ENCODE measurements at regions not wholly inside any gene's neighbourhood (a gene's known extent, or its start where the extent isn't known, plus 50 kb on each side); places are given as distances from the start of the nearest gene placed in this dataset.

GRCh38 chr6:119447921-119448320, 98.4 kb upstream of the MAN1A1 start:
- TF ChIP-seq, protein P1, sequence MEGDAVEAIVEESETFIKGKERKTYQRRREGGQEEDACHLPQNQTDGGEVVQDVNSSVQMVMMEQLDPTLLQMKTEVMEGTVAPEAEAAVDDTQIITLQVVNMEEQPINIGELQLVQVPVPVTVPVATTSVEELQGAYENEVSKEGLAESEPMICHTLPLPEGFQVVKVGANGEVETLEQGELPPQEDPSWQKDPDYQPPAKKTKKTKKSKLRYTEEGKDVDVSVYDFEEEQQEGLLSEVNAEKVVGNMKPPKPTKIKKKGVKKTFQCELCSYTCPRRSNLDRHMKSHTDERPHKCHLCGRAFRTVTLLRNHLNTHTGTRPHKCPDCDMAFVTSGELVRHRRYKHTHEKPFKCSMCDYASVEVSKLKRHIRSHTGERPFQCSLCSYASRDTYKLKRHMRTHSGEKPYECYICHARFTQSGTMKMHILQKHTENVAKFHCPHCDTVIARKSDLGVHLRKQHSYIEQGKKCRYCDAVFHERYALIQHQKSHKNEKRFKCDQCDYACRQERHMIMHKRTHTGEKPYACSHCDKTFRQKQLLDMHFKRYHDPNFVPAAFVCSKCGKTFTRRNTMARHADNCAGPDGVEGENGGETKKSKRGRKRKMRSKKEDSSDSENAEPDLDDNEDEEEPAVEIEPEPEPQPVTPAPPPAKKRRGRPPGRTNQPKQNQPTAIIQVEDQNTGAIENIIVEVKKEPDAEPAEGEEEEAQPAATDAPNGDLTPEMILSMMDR (conservative IDR thresholded peaks at IDR 0.05): no peak
- H2AFZ ChIP-seq (ENCODE audit: low read length): no peak overlapping the region
- Mint-ChIP-seq H3K4me3 (no peak overlapping the region), H3K4me1 (peaks cover 10% of the 10 kb centered on the region in 2 experiments), H3K27ac (no peak overlapping the region), H3K27me3 (ENCODE audit: low read depth) (no peaks in the 10 kb centered on the region), H3K36me3 (ENCODE audit: insufficient read depth in 1 of 3, low read depth in 3 of 3) (no peaks in the 10 kb centered on the region; a peak in 2 of 7 replicates), H3K9me3 (peaks cover 0 to under 1% of the 10 kb centered on the region in 2 experiments; a peak in 2 of 5 replicates)
- no peak overlapping the region for H4K5ac ChIP-seq (ENCODE audit: insufficient read length, low read depth, low read length)
- H2BK5ac ChIP-seq (ENCODE audit: insufficient read length, low read length): no peak overlapping the region
- no peak overlapping the region for H2BK12ac ChIP-seq (ENCODE audit: insufficient read length, low read depth, low read length)
- no peak overlapping the region for H4K91ac ChIP-seq (ENCODE audit: insufficient read length, low read depth, low read length)
- H3K9me3 ChIP-seq (ENCODE audit: control insufficient read depth, low read depth, low read length): no peaks in the 10 kb centered on the region
- H2AK5ac ChIP-seq (ENCODE audit: insufficient read length, low read length): no peak overlapping the region
- no peak overlapping the region for H3K27ac ChIP-seq (ENCODE audit: insufficient read length, low read depth, low read length)
- no peak overlapping the region for H3T11ph ChIP-seq (ENCODE audit: low read length)
- H3K23me2 ChIP-seq (ENCODE audit: insufficient read length, low read depth, low read length, poor library complexity, severe bottlenecking): no peaks in the 10 kb centered on the region
- H3K79me2 ChIP-seq (ENCODE audit: insufficient read depth, low read length): no peaks in the 10 kb centered on the region
- H4K20me1 ChIP-seq (ENCODE audit: control insufficient read depth, insufficient read depth, insufficient read length): no peaks in the 10 kb centered on the region
- H3K79me1 ChIP-seq (ENCODE audit: insufficient read depth, low read depth, low read length, poor library complexity, severe bottlenecking): no peaks in the 10 kb centered on the region
- no peak overlapping the region for H2BK20ac ChIP-seq (ENCODE audit: low read depth, low read length, poor library complexity, severe bottlenecking)
- no peak overlapping the region for H2BK15ac ChIP-seq (ENCODE audit: low read depth, low read length)
- no peak for DNase-seq
- H3K9ac ChIP-seq (ENCODE audit: extremely low read depth, insufficient read length, low read length): no peak overlapping the region
- no peaks in the 10 kb centered on the region for H3K27me3 ChIP-seq (ENCODE audit: insufficient read depth, low read length)
- no peak overlapping the region for H2BK120ac ChIP-seq (ENCODE audit: low read depth, low read length, poor library complexity, severe bottlenecking)
- H3K23ac ChIP-seq (ENCODE audit: insufficient read length, low read depth, low read length): no peak overlapping the region
- H3K56ac ChIP-seq (ENCODE audit: insufficient read length, low read depth, low read length): no peak overlapping the region
- peaks cover 3% of the 10 kb centered on the region; the same call in 1 of the 2 replicates for H3K4me1 ChIP-seq (ENCODE audit: insufficient read depth, low read length)
- H3K18ac ChIP-seq (ENCODE audit: insufficient read length, low read depth, low read length): no peak overlapping the region
- H3K4ac ChIP-seq (ENCODE audit: low read depth, low read length): no peak overlapping the region
- H3K4me2 ChIP-seq (ENCODE audit: insufficient read depth, insufficient read length, low read length): no peak overlapping the region
- H3K14ac ChIP-seq (ENCODE audit: insufficient read depth, low read length): no peak overlapping the region
- no CpG with 5 or more reads among the region's 3 CpGs for WGBS (ENCODE audit: extremely low coverage, insufficient read length, low lambda C conversion rate)
- H4K8ac ChIP-seq (replicated peaks; ENCODE audit: insufficient read length, low read depth, low read length): no peak overlapping the region

Measured in H9 (cell line).